DOHH2 (cell line): ENCODE measurements at regions not wholly inside any gene's neighbourhood (a gene's known extent, or its start where the extent isn't known, plus 50 kb on each side); places are given as distances from the start of the nearest gene placed in this dataset.

ENCODE experiments used
- CTCF ChIP-seq: fragments of 200-600 bp; sonication (generic); IDR thresholded peaks from one replicate; pipeline ENCODE4 v1.5.1; 2014; ENCODE audit warnings: antibody characterized with exemption, mild to moderate bottlenecking, low read depth, low read length; ENCODE audit not compliant: poor library complexity, severe bottlenecking
- EZH2phosphoT487 ChIP-seq: fragments of 200-600 bp; sonication (generic); IDR thresholded peaks from 2 replicates; pipeline ENCODE4 v1.6.1; 2017; ENCODE audit warnings: borderline replicate concordance, mild to moderate bottlenecking, antibody characterized with exemption, low read length, moderate library complexity, mixed read lengths

DNA sequence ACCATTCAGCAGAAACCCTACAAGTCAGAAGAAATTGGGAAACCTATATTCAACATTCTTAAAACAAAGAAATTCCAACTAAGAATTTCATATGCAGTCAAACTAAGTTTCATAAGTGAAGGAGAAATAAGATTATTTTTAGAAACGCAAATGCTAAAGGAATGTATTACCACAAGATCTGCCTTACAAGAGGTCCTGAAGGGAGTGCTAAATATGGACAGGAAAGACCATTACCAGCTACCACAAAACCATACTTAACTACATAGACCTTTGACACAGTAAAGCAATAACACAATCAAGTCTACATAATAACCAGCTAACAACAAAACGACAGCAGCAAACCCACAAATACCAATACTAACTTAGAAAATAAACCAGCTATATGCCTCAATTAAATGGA is 169.3 kb upstream of the FGF16 start:
- no peak for TF ChIP-seq CTCF
- no peak for TF ChIP-seq EZH2phosphoT487
